ENCODE measurements at regions not wholly inside any gene's neighbourhood (a gene's known extent, or its start where the extent isn't known, plus 50 kb on each side); places are given as distances from the start of the nearest gene placed in this dataset.

DNA sequence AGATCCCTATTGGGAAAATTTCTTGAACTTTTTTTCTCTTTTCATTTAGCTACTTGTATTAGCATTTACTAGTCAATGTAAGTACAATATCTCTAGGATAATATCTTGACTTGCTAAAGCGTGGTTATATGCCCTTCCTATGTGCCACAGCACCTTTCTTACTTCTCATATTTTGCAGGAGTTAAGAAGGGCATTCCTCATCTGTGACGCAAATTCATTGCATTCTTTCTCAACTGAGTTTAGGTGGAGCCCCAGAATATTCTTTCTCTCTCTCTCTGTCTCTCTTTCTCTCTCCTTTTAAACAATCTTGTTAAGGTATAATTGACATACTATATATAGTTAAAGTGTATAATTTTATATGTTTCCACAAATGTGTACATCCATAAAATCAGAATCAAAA lies 266.1 kb downstream of the RAB38 start:
- TF ChIP-seq, protein P1, sequence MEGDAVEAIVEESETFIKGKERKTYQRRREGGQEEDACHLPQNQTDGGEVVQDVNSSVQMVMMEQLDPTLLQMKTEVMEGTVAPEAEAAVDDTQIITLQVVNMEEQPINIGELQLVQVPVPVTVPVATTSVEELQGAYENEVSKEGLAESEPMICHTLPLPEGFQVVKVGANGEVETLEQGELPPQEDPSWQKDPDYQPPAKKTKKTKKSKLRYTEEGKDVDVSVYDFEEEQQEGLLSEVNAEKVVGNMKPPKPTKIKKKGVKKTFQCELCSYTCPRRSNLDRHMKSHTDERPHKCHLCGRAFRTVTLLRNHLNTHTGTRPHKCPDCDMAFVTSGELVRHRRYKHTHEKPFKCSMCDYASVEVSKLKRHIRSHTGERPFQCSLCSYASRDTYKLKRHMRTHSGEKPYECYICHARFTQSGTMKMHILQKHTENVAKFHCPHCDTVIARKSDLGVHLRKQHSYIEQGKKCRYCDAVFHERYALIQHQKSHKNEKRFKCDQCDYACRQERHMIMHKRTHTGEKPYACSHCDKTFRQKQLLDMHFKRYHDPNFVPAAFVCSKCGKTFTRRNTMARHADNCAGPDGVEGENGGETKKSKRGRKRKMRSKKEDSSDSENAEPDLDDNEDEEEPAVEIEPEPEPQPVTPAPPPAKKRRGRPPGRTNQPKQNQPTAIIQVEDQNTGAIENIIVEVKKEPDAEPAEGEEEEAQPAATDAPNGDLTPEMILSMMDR (IDR thresholded peaks at IDR 0.05): no peak
- TF ChIP-seq POLR2A (IDR thresholded peaks at IDR 0.05): no peak
